Chondrocyte (in vitro differentiated cells): ENCODE measurements at regions not wholly inside any gene's neighbourhood (a gene's known extent, or its start where the extent isn't known, plus 50 kb on each side); places are given as distances from the start of the nearest gene placed in this dataset.

Source experiments
- DNase-seq: peaks from one replicate; pipeline ENCODE4 v3.0.0; 2021; ENCODE audit warnings: mixed read lengths, low spot score
- H3K27ac Mint-ChIP-seq: one replicate; pipeline ENCODE4 v1.8.0; 2021; ENCODE audit warnings: mild to moderate bottlenecking, moderate library complexity, mixed read lengths; ENCODE audit not compliant: unreplicated experiment
- H3K27me3 Mint-ChIP-seq: 2 replicates; pipeline ENCODE4 v1.8.0; 2021; ENCODE audit warnings: low read depth, mixed read lengths
- H3K36me3 Mint-ChIP-seq: 2 replicates; pipeline ENCODE4 v1.8.0; 2021; ENCODE audit warnings: low read depth, mixed read lengths
- H3K4me1 Mint-ChIP-seq: 2 replicates; pipeline ENCODE4 v1.8.0; 2021; ENCODE audit warnings: low read depth, mild to moderate bottlenecking, mixed read lengths
- H3K4me3 Mint-ChIP-seq: one replicate; pipeline ENCODE4 v1.8.0; 2021; ENCODE audit warnings: mild to moderate bottlenecking, moderate library complexity, mixed read lengths; ENCODE audit not compliant: unreplicated experiment
- H3K9me3 Mint-ChIP-seq: 2 replicates; pipeline ENCODE4 v1.8.0; 2021; ENCODE audit warnings: low read depth, mixed read lengths
- CTCF ChIP-seq: fragments of 200-600 bp; sonication (generic); IDR thresholded peaks from 2 replicates; pipeline ENCODE4 v1.5.0; 2021; ENCODE audit warnings: antibody characterized with exemption, mild to moderate bottlenecking, moderate library complexity

GRCh38 chr3:139260793-139261736, 82.8 kb upstream of the MRPS22 start:
- no peak overlapping the region for H3K4me3 Mint-ChIP-seq
- no peaks in the 10 kb centered on the region for H3K36me3 Mint-ChIP-seq
- H3K27me3 Mint-ChIP-seq = peaks cover 39% of the 10 kb centered on the region
- TF ChIP-seq CTCF = no peak
- no peaks in the 10 kb centered on the region for H3K9me3 Mint-ChIP-seq
- no peak for DNase-seq
- H3K27ac Mint-ChIP-seq = no peak overlapping the region
- H3K4me1 Mint-ChIP-seq = no peaks in the 10 kb centered on the region

GRCh38 chr3:139261754-139262586, 81.8 kb upstream of the MRPS22 start:
- TF ChIP-seq CTCF = no peak
- no peak overlapping the region for H3K27ac Mint-ChIP-seq
- no peak for DNase-seq
- H3K4me3 Mint-ChIP-seq = no peak overlapping the region
- no peaks in the 10 kb centered on the region for H3K36me3 Mint-ChIP-seq
- peaks cover 37% of the 10 kb centered on the region for H3K27me3 Mint-ChIP-seq
- no peaks in the 10 kb centered on the region for H3K9me3 Mint-ChIP-seq
- H3K4me1 Mint-ChIP-seq = no peaks in the 10 kb centered on the region

- DNase-seq = no peak
- TF ChIP-seq CTCF = no peak
- Mint-ChIP-seq H3K4me3 (no peak overlapping the region), H3K27ac (no peak overlapping the region), H3K36me3 (no peaks in the 10 kb centered on the region), H3K9me3 (no peaks in the 10 kb centered on the region), H3K4me1 (no peaks in the 10 kb centered on the region), H3K27me3 (peaks cover 30% of the 10 kb centered on the region)
Measured at GRCh38 chr3:139263798-139264197, 80.0 kb upstream of the MRPS22 start.

GRCh38 chr3:139264375-139264774, 79.4 kb upstream of the MRPS22 start:
- TF ChIP-seq CTCF = no peak
- Mint-ChIP-seq H3K9me3 (no peaks in the 10 kb centered on the region), H3K27ac (no peak overlapping the region), H3K27me3 (peaks cover 30% of the 10 kb centered on the region), H3K36me3 (no peaks in the 10 kb centered on the region), H3K4me3 (no peak overlapping the region), H3K4me1 (no peaks in the 10 kb centered on the region)
- DNase-seq = no peak
